GM19467 (cell line): ENCODE measurements at regions not wholly inside any gene's neighbourhood (a gene's known extent, or its start where the extent isn't known, plus 50 kb on each side); places are given as distances from the start of the nearest gene placed in this dataset.

Experiments used
- ATAC-seq: cut with Tn5 transposase; IDR thresholded peaks from one replicate; pipeline ENCODE4 v1.9.1; 2021; ENCODE audit warnings: mild to moderate bottlenecking, moderate library complexity; ENCODE audit not compliant: unreplicated experiment

GRCh38 chr13:74045583-74045982 is 88.6 kb downstream of the KLF12 start:
- no peak for ATAC-seq

GRCh38 chr13:74043237-74043636 is 91.0 kb downstream of the KLF12 start:
- no peak for ATAC-seq

- peak; percentile 92 for ATAC-seq
Observed at GRCh38 chr13:74040200-74040599, 94.0 kb downstream of the KLF12 start.

- no peak for ATAC-seq
Observed at GRCh38 chr13:74039667-74040066, 94.5 kb downstream of the KLF12 start.

- ATAC-seq, result no peak
Observed at GRCh38 chr13:74039154-74039553, 95.0 kb downstream of the KLF12 start.

- ATAC-seq, result no peak
Observed at GRCh38 chr13:74037762-74038161, 96.4 kb downstream of the KLF12 start.

GRCh38 chr13:74036373-74036772 is 97.8 kb downstream of the KLF12 start:
- ATAC-seq, result no peak

GRCh38 chr13:74035896-74036295 is 98.3 kb downstream of the KLF12 start:
- no peak for ATAC-seq

- ATAC-seq, result no peak
Observed at GRCh38 chr13:74032325-74032724, 101.9 kb downstream of the KLF12 start.

- ATAC-seq, result peak; percentile 32
Observed at GRCh38 chr13:74027161-74027779, 106.9 kb downstream of the KLF12 start.

GRCh38 chr13:74026753-74027152 is 107.5 kb downstream of the KLF12 start:
- ATAC-seq, result peak; percentile 89

- ATAC-seq, result no peak
Observed at GRCh38 chr13:74025369-74025768, 108.8 kb downstream of the KLF12 start.

- no peak for ATAC-seq
Observed at GRCh38 chr13:74024856-74025255, 109.3 kb downstream of the KLF12 start.

GRCh38 chr13:74024314-74024713 is 109.9 kb downstream of the KLF12 start:
- no peak for ATAC-seq

GRCh38 chr13:74023484-74023883 is 110.7 kb downstream of the KLF12 start:
- no peak for ATAC-seq

- ATAC-seq, result no peak
Observed at GRCh38 chr13:74021505-74021904, 112.7 kb downstream of the KLF12 start.

GRCh38 chr13:74018062-74018431 is 116.2 kb downstream of the KLF12 start:
- no peak for ATAC-seq

- ATAC-seq, result peak; percentile 71
Observed at GRCh38 chr13:74017301-74018061, 116.7 kb downstream of the KLF12 start.

- no peak for ATAC-seq
Observed at GRCh38 chr13:74015137-74015536, 119.1 kb downstream of the KLF12 start.

- no peak for ATAC-seq
Observed at GRCh38 chr13:74009100-74009668, 125.0 kb downstream of the KLF12 start.

GRCh38 chr13:74006666-74007065 is 127.5 kb downstream of the KLF12 start:
- ATAC-seq, result no peak
